A204.1 (cell line): ENCODE measurements at regions not wholly inside any gene's neighbourhood (a gene's known extent, or its start where the extent isn't known, plus 50 kb on each side); places are given as distances from the start of the nearest gene placed in this dataset.
"Not testable (repeated sequence)": the region's sequence is repeated elsewhere in the genome, so short reads cannot be mapped to it uniquely, and the experiment has no call there.

Experiments
- FAIRE-seq: peaks from 2 replicates; lab custom pipeline; 2012; peaks lifted over from hg19 to GRCh38; lab: Jason Lieb, UNC

DNA sequence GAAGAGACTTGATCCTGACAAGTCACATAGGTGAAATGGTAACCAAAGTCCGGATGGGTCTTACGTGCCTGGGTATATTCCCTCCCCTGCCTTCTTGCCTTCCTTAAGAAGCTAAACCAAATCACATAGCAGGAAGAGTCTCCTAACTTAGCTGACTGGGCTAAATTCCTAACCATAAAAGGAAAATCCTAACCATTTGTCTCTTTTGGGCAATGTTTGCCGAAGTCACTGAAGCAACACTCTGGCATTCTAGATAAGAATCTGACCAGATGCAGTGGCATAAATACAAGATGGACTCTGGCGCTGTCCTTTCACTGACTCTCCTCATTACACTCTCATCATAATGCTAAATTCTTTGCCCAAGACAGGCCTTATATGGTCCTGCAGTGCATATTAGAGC, 625.5 kb upstream of the RORB start:
- FAIRE-seq, result no peak

DNA sequence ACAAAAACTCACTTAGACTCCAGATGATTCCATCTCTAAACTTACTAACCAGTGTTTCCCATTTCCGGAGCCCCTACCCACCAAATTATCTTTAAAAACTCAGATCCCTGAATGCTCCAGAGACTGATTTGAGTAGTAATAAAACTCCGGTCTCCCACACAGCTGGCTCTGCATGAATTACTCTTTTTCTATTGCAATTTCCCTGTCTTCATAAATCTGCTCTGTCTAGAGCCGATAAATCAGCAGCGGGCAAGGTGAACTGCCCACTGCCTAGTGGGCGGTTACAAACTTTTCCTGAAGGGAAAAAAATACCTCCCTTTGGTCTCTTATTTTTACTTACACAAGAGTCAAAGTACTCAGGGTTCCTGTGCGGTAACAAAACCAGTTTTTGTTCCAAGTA, 624.4 kb upstream of the RORB start:
- FAIRE-seq, result no peak

DNA sequence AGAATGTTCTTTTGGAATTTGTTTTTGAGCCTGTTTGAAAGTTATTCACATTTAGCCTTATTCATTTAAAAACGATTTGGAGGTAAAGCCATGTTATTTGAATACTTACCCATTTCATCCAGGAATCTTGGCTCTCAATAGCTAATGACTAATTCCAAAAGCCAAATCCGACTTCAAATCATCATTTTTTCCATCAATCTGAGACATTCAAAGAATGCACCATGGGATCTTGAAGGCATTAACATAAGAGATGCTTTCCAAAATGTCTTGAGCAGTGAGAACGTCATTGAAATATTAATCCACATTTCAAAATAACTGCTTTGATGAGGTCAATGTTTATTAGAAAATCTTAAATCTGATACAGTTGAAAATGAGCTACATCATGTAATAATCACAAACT, 617.0 kb upstream of the RORB start:
- FAIRE-seq, result no peak

DNA sequence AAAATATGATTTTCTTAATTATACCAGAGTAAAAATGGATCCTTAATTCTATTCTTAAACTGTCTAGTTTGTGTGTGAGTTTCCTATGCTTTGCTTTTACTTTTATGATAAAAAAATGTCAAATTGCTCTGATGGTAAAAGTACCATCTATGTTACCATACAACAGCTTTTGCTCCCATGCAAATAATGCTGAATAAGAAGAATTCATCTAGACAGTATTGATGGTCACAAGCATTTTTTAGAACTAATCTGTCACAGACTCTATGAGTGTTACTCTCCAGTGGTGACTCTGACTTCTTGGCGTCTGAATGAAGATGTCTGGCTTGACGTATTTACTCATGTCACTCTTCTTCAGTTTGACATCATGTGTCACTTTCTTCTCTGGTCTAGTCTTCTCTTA, 608.1 kb upstream of the RORB start:
- no peak for FAIRE-seq

DNA sequence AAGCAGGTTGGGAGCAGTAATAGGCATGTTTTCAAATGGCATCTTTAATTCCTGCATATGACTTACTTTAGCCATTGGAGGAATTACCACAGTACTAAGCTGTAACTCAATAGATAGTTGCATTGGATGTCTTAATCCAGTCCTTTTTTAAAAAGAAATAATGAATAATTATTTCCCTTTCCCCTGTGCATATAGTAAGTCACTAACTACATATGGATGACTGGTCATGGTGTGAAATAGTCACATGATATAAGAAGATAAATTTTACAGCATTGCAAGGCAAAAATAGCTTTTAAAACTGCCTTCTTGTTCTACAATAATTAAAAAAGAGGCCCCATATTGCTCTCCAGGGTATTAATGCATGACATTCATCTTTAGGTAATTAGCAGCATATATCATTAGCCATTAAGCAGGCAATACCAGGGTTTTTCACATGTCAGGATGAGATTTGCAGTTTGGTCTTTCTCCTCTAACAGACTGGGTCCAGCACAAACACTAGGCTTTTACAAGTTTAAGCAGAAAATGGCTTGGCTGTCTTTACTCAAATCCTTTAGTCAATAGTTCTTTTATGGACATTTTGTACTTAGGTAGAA, 606.4 kb upstream of the RORB start:
- FAIRE-seq, result no peak

DNA sequence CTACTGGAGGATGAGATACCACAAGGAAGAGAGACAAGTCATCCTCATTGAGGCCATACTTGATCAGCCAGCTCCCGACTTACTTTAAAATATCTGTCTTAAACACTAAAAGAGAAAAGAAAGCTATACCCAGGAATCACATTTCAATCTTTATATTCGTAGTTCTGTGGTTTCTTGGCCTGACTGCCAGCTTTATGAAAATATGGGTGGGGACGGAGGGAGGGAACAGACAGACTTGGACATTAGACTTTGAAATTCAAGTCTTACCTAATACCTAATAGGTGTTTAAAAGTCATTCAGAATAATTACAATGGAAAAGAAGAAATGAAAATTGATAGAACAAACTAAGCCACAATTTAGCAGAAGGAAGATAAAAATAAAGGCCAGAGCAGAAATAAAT, 604.8 kb upstream of the RORB start:
- no peak for FAIRE-seq

DNA sequence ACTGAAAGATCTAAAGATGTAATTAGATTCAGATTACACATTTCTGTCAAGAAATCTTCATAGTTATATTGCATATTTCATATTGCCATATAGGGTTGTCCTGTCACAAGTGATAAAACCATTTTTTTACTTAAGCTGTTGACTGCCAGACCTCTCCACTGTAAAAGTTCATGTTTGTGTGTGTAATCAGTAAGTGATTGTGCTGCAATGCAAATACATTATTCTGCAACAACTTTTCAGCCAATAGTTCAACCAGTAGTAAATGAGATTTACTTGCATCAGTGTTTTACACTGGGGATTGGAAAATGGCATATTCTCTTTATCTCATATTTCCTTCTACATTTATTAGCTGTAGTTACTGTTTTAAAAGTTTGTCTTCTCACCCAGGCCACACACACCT, 603.9 kb upstream of the RORB start:
- no peak for FAIRE-seq

DNA sequence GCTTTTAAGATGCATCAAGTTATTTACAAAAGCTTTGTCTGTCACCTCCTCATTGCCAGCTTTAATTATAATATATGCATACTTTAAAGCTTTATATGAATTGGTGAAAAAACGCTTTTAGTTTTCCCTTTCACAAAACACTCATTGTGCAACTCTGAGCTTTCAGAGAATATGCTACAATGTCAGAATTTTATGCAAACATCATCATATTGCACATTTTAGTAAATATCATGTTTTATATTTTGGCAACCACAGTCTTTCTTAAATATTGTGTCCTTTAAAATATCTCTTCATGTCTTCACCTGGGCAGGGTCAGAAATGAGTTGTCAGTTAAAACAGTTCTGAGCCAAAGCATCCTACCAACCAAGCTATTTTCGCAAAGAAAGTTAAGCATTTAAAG, 601.1 kb upstream of the RORB start:
- no peak for FAIRE-seq

DNA sequence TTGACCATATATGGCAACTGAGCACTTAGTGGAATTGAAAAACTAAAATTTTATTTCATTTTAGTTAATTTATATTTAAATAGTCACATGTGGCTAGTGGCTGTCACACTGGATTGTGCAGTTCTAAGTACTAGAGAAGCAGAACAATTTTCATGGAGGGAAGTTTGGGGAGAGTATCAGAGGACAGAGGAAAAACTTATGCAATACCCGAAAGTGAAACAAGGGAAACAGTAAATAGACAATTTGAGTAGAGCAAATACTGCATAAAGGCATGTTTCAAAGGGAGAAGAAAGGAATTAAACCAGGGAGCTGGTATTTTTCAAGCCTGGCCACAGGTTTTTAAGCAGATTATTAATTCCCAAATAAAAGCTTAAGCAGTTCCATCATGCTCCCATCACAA, 590.5 kb upstream of the RORB start:
- FAIRE-seq, result no peak

DNA sequence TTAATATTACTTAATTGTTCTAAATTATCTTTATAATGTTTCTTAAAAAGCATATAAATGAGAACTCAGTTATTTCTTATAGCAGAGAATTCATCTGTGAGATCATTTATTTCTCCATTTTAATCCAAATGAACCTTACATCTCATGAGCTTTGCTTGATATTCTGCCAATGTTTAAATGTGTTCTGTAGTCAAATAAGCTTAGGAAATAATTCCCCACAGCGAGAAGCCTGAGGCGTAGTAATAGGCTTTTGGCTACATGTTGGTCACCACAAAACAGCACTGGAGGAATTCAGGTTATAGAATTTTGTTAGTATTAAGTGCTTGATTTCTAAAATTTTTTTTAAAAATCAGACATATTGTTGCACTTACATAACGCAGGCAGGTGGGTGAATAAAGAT, 585.3 kb upstream of the RORB start:
- FAIRE-seq, result no peak

DNA sequence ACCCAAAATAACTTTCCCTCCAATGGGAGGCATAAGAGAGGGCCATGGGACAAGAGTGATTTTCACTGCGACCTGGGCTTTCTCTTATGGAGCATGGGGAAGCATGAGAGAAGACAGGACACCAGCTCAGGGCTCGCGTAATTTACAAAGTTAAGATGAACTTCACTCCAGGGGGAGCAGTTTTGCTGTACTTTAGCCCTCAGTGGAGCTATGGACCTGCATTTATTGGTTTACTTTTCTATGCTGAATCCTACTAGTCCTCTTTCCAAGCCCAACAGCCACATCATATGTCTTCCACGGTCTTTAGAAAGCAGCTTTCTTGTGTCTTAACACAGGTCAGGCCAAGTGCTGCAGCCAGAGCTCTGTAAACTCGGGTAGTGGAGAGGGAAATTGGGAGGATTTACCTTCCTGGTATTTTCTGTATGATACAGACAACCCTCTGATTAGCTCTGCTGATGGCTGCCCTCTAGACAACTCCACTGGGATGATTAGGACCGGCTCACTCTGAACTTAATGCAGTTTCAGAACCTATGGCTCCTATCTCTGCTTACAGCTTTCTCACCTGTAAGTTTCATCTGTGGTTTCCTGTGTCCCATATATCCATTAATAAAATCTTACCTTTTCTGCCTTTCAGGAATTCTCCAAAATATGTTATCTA, 581.0 kb upstream of the RORB start:
- FAIRE-seq, result no peak

DNA sequence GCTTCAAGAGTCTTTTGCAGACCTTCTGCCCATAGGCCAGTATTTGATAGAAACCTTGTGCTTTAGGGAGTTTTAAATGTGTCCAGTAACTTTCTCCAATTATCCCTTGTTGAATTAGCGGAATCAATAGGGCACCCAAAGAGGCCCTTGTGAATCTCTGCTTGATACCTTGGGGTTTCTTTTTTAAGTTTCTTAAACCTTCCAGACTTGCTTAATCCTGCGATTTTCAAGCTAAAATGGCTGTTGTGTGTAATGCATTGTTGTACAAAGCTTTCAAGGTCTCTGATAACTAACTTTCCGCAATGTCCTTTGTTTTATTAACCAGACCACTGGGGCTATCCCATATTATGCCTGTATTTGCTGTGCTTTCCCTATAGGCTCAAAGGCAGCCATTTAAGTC, 577.4 kb upstream of the RORB start:
- no peak for FAIRE-seq

DNA sequence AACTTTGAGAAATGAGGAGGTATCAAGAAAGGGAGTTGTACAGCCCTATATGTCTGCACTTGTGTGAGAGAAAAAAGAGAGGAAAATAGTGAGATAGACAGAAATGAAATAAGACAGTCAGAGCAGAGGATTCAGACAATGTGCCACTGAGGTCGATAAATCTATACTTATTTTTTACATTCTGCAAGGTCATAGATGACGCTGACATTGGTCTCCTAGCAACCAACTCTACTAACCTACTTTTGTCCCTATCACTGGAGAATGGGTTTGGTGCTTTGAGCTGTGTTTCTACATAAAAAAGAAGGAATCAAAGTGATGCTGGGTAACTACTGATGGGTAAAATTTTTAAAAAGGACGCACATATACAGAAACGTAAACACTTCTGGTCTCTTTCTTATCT, 573.3 kb upstream of the RORB start:
- no peak for FAIRE-seq

DNA sequence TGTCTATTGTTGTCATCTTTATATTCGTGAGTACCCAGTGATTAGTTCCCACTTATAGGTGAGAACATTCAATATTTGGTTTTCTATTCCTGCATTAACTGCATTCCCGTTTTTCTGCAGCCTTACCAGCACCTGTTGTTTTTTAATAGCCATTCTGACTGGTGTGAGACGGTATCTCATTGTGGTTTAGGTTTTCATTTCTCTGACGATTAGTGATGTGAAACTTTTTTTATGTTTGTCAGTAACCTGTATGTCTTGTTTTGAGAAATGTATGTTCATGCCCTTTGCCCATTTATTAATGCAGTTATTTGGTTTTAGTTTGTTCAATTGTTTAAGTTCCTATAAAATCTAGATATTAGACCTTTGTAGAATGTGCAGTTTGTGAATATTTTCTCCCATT, 546.0 kb upstream of the RORB start:
- FAIRE-seq, result no peak

DNA sequence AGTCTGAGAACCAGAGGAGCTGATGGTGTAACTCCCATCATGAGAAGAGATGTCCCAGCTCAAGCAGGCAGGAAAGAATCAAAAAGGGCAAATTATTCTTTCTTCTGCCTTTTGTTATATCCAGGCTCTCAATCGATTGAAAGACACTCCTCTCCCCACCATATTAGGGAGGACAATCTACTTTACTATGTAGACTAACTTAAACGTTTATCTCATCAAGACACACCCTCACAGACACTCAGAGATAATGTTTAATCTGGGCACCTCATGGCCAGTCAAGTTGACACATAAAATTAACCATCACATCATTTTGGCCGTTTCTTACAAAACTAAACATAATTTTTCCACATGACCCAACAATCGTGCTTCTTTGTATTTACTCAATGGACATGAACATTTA, 534.3 kb upstream of the RORB start:
- no peak for FAIRE-seq

DNA sequence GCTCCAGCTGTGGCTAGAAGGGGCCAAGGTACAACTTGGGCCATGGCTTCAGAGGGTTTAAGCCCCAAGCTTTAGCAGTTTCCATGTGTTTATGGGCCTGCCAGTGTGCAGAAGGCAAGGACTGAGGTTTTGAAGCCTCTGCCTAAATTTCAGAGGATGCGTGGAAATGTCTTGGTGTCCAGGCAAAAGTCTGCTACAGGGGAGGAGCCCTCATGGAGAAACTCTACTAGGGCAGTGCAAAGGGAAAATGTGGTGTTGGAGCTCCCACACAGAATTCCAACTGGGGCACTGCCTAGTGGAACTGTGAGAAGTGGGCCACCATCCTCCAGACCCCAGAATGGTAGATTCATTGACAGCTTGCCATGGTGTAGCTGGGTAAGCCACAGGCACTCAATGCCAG, 527.2 kb upstream of the RORB start:
- FAIRE-seq, result no peak

DNA sequence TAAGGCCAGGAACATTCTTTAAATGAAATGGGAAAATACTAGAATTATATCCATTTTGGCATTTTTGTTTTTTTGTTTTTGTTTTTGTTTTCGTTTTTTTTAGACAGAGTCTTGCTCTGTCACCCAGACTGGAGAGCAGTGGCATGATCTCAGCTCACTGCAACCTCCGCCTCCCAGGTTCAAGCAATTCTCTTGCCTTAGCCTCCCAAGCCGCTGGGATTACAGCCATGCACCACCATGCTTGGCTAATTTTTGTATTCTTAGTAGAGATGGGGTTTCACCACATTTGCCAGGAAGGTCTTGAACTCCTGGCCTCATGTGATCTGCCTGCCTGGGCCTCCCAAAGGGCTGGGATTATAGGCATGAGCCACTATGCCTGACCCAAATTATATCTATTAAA, 520.7 kb upstream of the RORB start:
- FAIRE-seq, result not testable (repeated sequence)

DNA sequence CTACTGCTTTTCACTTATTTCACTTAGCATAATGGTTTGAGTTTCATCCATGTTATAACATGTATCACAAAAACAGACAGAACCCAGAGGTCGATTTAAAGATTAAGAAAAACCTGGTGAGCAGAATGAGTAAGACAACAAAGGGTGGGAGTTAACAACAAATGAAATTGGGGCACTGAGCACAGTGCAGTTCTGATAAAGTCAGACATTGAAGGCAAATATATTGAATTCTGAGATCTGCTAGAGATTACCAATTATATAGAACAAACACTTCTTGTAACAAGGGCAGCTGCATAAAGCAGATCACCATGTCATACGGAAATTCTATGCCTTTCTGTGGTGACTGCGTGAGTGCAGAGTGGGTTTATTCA, 517.3 kb upstream of the RORB start:
- no peak for FAIRE-seq

DNA sequence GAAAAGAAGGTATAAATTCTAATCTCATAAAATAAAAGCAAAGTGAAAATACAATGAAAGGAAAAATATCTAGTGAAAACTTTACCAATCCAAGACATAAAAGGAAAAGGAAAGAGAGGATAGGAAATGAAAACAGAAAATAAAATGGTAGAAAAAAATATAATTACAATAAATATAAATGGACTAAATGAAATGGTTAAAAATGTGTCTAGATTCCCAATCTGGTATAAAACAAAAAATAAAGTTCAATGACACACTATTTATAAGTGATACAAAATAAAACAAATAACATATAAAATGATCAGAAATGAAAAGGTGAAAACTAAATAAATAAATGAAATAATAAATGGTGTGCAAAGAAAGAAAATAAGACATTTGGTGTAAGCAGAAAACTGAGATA, 516.4 kb upstream of the RORB start:
- no peak for FAIRE-seq

DNA sequence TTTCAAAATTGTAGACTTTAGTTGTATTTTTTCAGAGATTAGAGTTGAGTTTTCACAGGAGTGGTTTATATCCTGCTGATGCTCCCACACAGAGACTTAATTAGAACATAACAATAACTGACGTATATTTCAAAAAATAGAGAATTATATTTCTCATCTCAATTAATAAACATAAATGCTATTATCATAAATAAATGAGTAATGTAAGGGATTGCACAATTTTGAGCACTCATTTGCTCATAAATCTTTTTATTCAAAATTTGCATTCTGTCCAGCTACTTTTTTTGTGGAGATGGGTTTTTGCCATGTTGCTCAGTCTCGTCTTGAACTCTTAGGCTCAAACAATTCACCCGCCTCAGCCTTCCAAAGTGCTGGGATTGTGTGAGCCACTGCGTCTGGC, 515.7 kb upstream of the RORB start:
- FAIRE-seq, result no peak

DNA sequence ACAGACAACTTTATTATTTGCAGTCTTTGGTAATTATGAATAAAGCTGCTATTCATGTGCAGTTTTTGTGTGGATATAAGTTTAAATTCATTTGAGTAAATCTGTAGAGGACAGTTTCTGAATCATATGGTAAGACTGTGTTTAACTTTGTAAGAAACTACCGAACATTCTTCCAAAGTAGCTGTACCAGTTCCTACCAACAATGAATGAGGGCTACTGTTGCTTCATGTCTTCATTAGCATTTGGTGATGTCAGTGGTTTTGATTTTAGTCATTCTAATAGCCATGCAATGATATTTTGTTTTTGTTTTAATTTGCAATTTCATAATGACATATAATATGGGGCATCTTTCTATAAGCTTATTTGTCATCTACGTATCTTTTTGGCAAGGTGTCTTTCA, 501.3 kb upstream of the RORB start:
- no peak for FAIRE-seq

DNA sequence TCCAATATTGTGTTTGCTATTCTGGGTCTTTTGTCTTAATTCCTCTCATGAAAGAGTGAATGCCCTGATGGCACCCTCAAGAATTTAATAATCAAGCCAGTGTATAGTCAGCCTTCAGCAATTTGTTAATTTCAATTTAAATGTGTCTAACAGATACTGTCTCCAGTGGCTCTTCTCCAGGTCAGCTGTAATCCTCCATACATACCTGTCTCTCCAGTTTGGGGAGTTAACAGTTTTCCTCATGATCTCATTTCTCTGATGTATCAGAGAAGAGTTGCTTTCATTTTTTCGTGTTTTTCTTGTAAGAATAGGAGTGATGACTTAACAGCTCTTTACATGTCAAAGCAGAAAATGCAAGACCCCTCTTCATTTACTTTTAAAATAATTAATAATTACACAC, 500.3 kb upstream of the RORB start:
- no peak for FAIRE-seq

DNA sequence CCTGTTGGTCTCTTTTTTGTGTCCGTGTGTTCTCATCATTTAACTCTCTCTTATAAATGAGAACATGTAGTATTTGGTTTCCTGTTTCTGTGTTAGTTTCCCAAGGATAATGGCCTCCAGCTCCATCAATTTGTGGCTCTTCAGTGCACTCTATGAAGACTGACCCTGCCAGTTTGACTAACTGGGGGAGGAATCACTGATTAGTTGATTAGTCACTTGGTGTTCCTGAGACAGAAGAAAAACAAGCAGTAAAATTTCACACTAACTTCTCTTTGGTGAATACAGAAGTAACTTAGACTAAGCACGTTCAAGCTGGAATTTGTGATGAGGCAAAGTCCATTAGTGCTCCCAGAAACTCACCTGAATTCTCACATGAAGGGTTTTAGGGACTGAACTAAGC, 495.8 kb upstream of the RORB start:
- no peak for FAIRE-seq

DNA sequence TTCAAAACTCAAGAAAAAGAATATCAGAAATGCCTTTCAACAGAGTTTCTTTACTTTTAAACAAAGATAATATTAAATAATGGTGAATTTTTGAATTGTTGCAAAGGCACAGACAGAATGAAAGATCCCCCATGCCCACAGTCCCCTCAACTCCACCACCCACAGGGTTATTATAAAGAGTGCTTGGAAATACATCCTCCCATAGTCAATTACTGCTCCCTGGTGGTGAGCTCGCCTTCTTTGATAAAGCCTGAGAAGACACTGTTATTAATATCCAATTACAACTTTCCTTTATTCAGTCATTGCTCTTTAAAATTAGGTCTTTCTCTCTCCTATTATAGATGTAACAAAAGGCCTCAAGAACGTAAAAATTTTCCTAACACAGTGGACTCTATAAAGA, 490.2 kb upstream of the RORB start:
- FAIRE-seq, result no peak

DNA sequence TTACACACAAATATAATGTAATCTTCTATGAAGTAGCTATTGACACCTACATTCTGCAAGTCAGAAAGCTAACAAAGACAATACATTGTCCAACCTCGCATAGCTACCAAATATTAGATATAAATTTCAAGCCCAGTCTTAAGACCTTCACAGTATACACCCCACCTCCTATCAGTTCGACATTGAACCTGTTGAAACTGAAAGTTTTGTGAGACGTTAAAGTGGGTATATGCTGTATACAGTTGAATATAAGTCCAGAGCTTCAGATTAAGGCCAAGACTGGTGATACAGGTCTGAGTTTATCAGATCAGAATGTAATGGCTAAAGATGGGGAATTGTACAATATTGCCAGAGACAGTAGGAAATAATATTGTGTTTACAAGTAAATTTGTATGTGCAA, 489.3 kb upstream of the RORB start:
- FAIRE-seq, result no peak
